Epithelial cell of proximal tubule (primary cell): ENCODE measurements at regions not wholly inside any gene's neighbourhood (a gene's known extent, or its start where the extent isn't known, plus 50 kb on each side); places are given as distances from the start of the nearest gene placed in this dataset.

Experiments
- DNase-seq: peaks from one replicate; pipeline ENCODE4 v3.0.0-alpha.2; 2011; ENCODE audit warnings: low read depth
- H3K4me3 ChIP-seq: 2 replicates; pipeline ENCODE4 v1.5.1; 2011; ENCODE audit warnings: low read depth, mild to moderate bottlenecking, low read length
- CTCF ChIP-seq: conservative IDR thresholded peaks from 2 replicates; pipeline ENCODE4 v1.5.1; 2012; ENCODE audit warnings: low read depth, mild to moderate bottlenecking, low read length

DNA sequence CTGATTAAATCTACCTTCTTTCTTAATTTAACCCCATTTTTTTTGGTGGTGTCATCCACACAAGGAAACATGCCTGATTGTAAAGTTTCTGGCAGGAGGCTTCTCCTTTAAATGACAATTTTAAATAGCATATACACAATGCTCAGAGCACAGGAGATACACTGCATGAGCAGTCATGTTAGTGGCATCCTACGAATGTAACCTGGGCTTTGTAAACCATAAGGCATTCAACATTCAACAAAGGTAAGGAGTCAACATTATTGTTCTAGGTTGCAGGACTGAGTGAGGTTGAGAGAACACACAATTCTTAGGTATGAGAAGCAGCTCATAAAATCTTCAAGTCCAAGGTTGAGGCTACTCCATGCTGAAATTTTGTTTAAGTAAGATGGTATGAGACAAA lies 266.6 kb upstream of the SIX2 start:
- H3K4me3 ChIP-seq, result no peak overlapping the region
- TF ChIP-seq CTCF, result no peak
- DNase-seq, result no peak

- DNase-seq, result peak; percentile 68
- TF ChIP-seq CTCF, result no peak
Measured at GRCh38 chr2:45275242-45275805, 266.1 kb upstream of the SIX2 start.

DNA sequence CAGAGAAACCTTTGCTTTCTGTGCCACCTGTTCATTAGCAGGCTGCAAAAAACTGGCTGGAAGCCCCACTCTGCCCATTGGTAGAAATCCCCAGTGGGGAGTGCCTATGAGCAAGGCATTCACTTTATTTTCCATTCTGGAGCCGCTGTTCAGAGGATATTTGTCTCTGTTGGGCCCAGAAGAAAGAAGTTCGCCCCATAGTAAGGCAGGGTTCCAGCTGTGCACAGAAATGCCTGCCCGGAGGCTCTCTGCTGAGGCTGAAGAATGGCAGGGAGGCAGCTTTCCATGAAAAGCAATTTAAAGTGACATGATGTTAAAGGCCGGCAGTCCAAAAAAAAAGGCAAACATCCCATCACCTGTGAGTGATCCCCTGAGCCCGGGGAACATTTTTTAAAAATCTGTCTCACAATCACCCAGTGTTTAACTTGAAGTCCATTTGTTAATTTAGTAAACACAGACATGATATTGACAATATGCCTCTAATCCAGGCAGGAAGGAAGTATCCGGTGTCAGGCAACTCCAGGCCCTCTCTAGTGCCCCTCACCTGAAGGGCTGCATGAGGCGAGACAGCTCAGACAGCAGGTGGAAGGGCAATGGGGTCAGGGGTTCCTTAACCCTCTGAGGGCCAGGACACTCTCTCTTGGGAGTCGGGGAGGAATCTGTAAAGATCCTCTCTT lies 265.1 kb upstream of the SIX2 start:
- H3K4me3 ChIP-seq, result no peak overlapping the region
- TF ChIP-seq CTCF, result no peak
- no peak for DNase-seq

More at GRCh38 chr2:45275242-45275805, 266.1 kb upstream of the SIX2 start:
- H3K4me3 ChIP-seq, result no peak overlapping the region

DNA sequence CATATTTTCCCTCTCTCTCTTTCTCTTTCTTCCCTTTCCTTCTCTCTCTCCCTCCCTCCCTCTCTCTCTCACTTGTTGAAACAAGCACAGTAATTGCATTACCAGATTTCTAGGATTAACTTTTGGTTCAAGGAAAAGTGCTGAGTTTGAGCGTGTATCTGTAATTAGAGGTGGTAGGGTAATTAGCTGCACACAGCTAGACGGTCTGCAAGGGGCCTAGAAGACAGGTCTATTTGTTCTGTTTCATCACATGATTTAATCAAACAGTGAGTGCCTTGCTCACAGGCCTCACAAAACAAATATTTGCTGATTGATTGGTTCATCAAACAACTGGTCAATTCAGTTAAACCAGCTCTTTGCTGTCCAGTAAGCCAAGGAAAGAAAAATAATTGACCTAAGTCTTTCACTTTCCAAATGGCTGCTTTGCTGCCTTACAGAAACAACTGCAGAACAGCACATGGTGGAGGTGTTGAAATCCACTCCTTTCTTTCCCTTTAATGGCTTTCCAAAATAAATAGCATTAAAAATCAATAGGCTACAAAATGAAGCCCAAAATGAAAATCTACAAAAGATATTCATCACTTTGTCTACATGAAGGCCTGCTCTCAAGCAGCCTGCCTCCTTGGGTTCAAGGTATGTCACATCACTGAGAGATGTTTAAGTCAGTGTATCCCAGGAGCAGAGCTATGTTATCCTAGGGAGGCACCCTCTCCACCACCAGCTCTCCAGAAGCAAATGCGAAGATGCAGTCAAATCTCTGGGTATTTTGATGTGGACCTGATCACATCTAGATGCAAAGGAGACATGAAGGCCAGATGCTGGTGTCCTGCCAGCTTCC lies 264.4 kb upstream of the SIX2 start:
- no peak for DNase-seq
- TF ChIP-seq CTCF, result no peak
- H3K4me3 ChIP-seq, result no peak overlapping the region

DNA sequence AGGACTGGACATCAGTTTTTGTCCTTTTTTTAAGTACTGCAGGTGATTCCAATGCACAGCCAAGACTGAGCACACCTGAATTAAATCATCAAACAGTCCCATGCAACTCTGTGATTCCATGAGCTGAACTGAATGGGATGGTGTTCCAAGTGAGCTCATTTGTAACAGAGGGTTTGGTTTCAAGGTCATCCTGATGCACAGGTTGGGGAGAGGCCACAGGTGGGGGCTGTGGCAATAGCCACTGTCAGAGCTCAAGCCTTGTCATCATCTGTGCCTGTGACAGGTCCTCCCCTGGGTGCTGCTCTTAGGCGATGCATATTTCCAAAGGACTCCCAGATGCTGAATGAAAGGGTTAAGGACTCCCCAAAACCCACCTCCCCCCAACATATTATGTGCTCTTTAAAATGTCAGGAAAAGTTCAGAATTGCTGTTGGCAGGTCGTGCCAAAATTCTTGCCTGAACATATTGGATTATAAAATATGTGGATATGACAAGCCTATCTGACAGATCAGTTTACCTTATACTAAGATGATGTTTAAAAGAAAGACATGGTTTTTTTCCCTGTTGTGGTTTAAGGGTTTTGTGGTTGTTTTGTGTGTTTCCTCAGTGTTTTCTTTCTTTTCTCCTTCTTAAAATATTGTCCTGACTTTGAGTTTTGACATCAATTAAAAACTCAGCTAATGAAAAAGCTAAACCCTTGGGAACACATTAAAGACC lies 263.5 kb upstream of the SIX2 start:
- TF ChIP-seq CTCF, result no peak
- no peak overlapping the region for H3K4me3 ChIP-seq
- DNase-seq, result no peak

DNA sequence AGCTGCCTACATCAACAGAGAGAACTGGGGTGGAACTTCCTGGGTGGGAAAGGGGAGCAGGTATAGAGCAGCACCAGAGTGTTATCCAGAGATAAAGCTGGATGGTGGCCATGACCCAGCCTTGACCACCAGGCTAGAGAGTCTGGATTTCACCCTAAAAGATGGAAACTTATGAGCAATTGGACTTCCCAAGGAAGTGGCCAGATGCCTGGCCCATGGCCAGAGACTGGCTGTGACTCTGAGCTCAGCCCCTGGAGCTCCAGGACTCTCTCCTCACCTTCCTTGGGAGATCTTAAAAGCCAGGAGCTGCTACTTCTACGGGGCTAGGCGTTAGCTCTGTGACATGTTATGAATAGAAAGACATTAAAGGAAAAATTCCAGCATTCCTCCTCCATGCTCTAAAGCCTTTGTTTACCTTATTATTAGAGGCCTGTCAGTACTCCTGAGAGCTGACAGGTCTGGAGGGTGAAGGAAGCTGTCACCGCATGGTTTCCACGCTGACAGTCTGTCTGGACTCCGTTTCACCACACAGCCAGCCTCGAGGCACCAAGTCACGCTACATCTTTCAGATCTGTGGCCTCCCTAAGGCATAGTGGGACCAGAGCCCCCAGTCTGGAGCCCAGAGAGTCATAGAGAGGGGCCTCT lies 260.0 kb upstream of the SIX2 start:
- DNase-seq, result no peak

More for the DNA sequence above, 260.0 kb upstream of the SIX2 start:
- TF ChIP-seq CTCF, result no peak
- H3K4me3 ChIP-seq, result no peak overlapping the region
